Activated T-cell treated with anti-CD3 and anti-CD28 coated beads, Interleukin-2, amount 50 U/mL, for 4 hours (primary cell): ENCODE measurements at regions not wholly inside any gene's neighbourhood (a gene's known extent, or its start where the extent isn't known, plus 50 kb on each side); places are given as distances from the start of the nearest gene placed in this dataset.
"Not testable (repeated sequence)": the region's sequence is repeated elsewhere in the genome, so short reads cannot be mapped to it uniquely, and the experiment has no call there.

Source experiments
- ATAC-seq, 2 donors: fragments of 200-7000 bp; cut with Tn5 transposase; one replicate each; pipeline ENCODE4 v1.10.0; 2021
- DNase-seq: peaks from one replicate; pipeline ENCODE4 v3.0.0-alpha.2; 2020
- H3K27me3 Mint-ChIP-seq: one replicate; pipeline ENCODE4 v1.8.0; 2021; ENCODE audit warnings: low read depth, mixed read lengths
- H3K36me3 Mint-ChIP-seq: one replicate; pipeline ENCODE4 v1.8.0; 2022; ENCODE audit warnings: mixed read lengths; ENCODE audit not compliant: insufficient read depth
- H3K4me1 Mint-ChIP-seq: one replicate; pipeline ENCODE4 v1.8.0; 2021; ENCODE audit warnings: low read depth, mixed read lengths
- H3K4me3 Mint-ChIP-seq: one replicate; pipeline ENCODE4 v1.8.0; 2021; ENCODE audit warnings: mild to moderate bottlenecking, moderate library complexity, mixed read lengths
- H3K9me3 Mint-ChIP-seq: one replicate; pipeline ENCODE4 v1.8.0; 2021; ENCODE audit warnings: mixed read lengths

GRCh38 chr22:26762503-26763472, 105.4 kb downstream of the MIAT start:
- H3K36me3 Mint-ChIP-seq: peaks cover 30% of the 10 kb centered on the region

GRCh38 chr22:26763633-26764361, 106.4 kb downstream of the MIAT start:
- Mint-ChIP-seq H3K9me3 (peaks cover 4% of the 10 kb centered on the region), H3K36me3 (peaks cover 30% of the 10 kb centered on the region), H3K4me1 (no peaks in the 10 kb centered on the region), H3K4me3 (no peak overlapping the region), H3K27me3 (no peaks in the 10 kb centered on the region)
- no peak for DNase-seq
- ATAC-seq: no peak

More at GRCh38 chr22:26762503-26763472, 105.4 kb downstream of the MIAT start:
- ATAC-seq (no peak), DNase-seq (no peak)
- no peaks in the 10 kb centered on the region for H3K4me1 Mint-ChIP-seq
- H3K4me3 Mint-ChIP-seq: no peak overlapping the region
- H3K9me3 Mint-ChIP-seq: peaks cover 4% of the 10 kb centered on the region
- H3K27me3 Mint-ChIP-seq: no peaks in the 10 kb centered on the region

DNA sequence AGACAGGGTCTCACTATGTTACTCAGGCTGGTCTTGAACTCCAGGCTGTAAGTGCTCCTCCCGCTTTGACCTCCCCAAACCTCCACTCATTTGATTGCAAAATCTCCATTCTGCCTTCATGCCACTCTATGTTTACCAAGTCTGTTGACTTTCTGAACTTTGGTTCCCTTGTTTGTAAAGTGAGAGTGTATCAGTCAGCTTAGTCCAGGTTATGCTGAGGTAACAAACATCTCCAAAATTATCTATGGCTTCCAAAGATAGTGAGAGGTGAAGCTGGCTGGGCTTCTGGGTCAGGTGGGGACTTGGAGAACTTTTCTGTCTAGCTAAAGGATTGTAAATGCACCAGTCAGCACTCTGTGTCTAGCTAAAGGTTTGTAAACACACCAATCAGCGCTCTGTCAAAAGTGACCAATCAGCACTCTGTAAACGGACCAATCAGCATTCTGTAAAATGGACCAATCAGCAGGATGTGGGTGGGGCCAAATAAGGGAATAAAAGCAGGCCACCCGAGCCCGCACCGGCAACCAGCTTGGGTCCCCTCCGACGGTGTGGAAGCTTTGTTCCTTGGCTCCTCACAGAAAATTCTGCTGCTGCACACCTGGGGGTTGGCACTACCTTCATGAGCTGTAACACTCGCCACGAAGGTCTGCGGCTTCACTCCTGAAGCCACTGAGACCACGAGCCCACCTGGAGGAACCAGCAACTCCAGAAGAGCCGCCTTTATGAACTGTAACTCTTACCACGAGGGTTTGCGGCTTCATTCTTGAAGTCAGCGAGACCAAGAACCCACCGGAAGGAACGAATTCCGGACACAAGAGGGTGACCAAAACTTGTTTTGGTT, 109.3 kb downstream of the MIAT start:
- Mint-ChIP-seq H3K27me3 (no peaks in the 10 kb centered on the region), H3K4me3 (no peak overlapping the region), H3K36me3 (peaks cover 29% of the 10 kb centered on the region), H3K4me1 (no peaks in the 10 kb centered on the region), H3K9me3 (peaks cover 4% of the 10 kb centered on the region)
- DNase-seq: no peak
- ATAC-seq: no peak

DNA sequence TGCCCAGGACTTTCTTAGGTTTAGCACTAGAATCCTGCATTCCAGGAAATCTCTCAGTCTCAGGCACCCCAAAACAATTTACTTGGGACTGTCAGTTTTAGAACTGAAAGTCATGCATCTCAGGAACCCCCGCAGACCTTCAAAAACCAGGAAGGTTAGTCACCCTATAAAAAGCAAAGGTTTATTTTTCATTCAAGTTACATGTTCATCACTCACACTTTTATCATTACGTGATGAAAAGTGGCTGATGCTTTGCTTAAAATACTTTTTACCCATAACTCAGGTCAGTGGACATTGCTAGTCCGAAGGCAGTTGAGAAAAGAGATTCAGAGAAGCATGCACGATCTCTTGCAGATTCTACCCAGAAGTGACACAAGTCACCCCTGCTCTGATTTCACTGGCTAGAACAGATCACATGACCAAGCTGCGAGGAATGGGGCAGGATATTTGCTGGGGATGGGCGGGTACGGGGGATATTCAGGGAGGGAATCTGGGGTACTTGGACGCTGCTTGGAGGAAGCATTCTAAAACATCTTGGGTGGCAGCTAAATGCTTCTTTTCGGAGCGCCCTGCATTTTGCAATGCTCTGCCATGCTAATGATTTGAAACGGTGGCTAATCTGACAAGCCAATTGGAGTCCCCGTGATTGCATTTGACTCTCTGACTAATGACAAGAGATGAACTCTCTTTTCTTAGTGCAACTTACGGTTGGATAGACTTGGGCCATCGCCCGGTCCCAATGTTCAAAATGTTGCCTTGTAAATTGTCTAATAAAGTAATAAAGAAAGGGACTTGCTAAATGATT, 110.2 kb downstream of the MIAT start:
- Mint-ChIP-seq H3K36me3 (peaks cover 28% of the 10 kb centered on the region), H3K9me3 (peaks cover 4% of the 10 kb centered on the region), H3K27me3 (no peaks in the 10 kb centered on the region)

DNA sequence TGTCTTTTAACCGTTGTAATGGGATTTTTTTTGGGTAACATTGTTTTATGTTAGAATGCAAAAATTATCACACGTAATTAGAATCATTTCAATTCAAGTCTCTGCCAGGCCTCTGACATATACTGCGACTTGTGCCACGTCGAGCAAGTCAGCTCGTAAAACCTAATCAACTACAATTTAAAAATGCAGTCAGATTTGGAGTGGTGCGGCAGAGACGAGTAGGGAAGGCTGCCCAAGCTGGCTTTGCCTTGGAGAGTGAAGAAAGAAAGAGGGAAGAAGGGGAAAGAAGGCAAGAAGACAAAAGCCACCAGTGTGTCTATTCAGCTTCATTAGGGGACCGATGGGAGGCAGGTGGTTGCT, 110.7 kb downstream of the MIAT start:
- no peaks in the 10 kb centered on the region for H3K4me1 Mint-ChIP-seq
- no peaks in the 10 kb centered on the region for H3K27me3 Mint-ChIP-seq
- peaks cover 24% of the 10 kb centered on the region for H3K36me3 Mint-ChIP-seq
- DNase-seq (no peak), ATAC-seq (no peak)
- H3K9me3 Mint-ChIP-seq: peaks cover 4% of the 10 kb centered on the region
- H3K4me3 Mint-ChIP-seq: no peak overlapping the region

More for the DNA sequence above, 110.2 kb downstream of the MIAT start:
- no peaks in the 10 kb centered on the region for H3K4me1 Mint-ChIP-seq
- ATAC-seq (no peak), DNase-seq (no peak)
- no peak overlapping the region for H3K4me3 Mint-ChIP-seq

DNA sequence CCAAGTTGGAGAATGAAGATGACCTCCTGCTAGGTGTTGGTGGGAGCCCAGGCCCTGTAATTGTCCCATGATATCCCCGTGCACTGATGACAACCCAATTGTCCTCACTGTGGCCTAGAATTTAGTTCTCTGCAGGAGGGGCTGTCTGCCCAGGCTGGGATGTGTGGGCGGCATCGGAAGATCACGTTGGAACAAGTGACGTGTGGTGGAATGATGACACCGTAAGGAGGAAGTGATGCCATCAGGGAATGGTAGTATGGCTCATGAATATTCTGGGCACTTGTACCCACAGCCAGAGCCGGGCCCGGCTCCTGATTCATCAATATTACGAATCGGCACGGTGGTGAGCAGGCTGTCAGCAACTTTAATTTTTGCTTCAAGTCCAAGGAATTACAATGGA, 111.6 kb downstream of the MIAT start:
- ATAC-seq: no peak
- H3K4me3 Mint-ChIP-seq: no peak overlapping the region
- no peaks in the 10 kb centered on the region for H3K27me3 Mint-ChIP-seq
- H3K4me1 Mint-ChIP-seq: no peaks in the 10 kb centered on the region
- peaks cover 18% of the 10 kb centered on the region for H3K36me3 Mint-ChIP-seq
- DNase-seq: no peak
- H3K9me3 Mint-ChIP-seq: peaks cover 4% of the 10 kb centered on the region

- DNase-seq (no peak), ATAC-seq (no peak)
- no peak overlapping the region for H3K4me3 Mint-ChIP-seq
- no peaks in the 10 kb centered on the region for H3K4me1 Mint-ChIP-seq
- peaks cover 4% of the 10 kb centered on the region for H3K9me3 Mint-ChIP-seq
- H3K36me3 Mint-ChIP-seq: peaks cover 25% of the 10 kb centered on the region
- no peaks in the 10 kb centered on the region for H3K27me3 Mint-ChIP-seq
Measured at GRCh38 chr22:26769663-26770062, 112.3 kb downstream of the MIAT start.

- DNase-seq: no peak
Measured at GRCh38 chr22:26770624-26771023, 113.2 kb downstream of the MIAT start.

GRCh38 chr22:26773054-26773453, 115.7 kb downstream of the MIAT start:
- H3K36me3 Mint-ChIP-seq: peaks cover 41% of the 10 kb centered on the region
- not testable (repeated sequence) for H3K4me1 Mint-ChIP-seq, H3K9me3 Mint-ChIP-seq, DNase-seq, H3K4me3 Mint-ChIP-seq, H3K27me3 Mint-ChIP-seq, ATAC-seq

More at GRCh38 chr22:26770624-26771023, 113.2 kb downstream of the MIAT start:
- H3K4me3 Mint-ChIP-seq: no peak overlapping the region
- no peaks in the 10 kb centered on the region for H3K27me3 Mint-ChIP-seq
- H3K9me3 Mint-ChIP-seq: peaks cover 4% of the 10 kb centered on the region
- H3K36me3 Mint-ChIP-seq: peaks cover 28% of the 10 kb centered on the region
- H3K4me1 Mint-ChIP-seq: no peaks in the 10 kb centered on the region
- no peak for ATAC-seq

DNA sequence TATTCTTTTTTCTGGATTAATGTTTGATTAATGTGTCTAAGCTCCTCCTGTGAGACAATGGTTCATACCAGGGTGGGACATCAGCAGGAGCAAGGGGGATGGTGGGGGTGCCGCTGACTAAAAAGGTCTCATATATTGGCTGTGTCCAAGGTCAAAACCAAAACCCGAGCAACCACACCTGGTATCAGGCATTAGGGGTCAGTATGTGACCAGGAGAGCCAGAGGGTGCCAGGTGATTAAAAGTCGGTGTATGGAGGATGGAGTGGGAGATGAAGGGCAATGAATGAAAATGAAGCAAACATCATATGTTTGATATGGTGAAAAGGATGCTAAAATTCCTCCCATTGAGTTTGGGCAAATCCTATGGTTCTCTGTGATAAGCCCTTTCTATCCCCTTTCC, 118.0 kb downstream of the MIAT start:
- Mint-ChIP-seq H3K36me3 (peaks cover 61% of the 10 kb centered on the region), H3K27me3 (no peaks in the 10 kb centered on the region), H3K4me1 (no peaks in the 10 kb centered on the region), H3K4me3 (no peak overlapping the region), H3K9me3 (no peaks in the 10 kb centered on the region)
- no peak for DNase-seq
- no peak for ATAC-seq

DNA sequence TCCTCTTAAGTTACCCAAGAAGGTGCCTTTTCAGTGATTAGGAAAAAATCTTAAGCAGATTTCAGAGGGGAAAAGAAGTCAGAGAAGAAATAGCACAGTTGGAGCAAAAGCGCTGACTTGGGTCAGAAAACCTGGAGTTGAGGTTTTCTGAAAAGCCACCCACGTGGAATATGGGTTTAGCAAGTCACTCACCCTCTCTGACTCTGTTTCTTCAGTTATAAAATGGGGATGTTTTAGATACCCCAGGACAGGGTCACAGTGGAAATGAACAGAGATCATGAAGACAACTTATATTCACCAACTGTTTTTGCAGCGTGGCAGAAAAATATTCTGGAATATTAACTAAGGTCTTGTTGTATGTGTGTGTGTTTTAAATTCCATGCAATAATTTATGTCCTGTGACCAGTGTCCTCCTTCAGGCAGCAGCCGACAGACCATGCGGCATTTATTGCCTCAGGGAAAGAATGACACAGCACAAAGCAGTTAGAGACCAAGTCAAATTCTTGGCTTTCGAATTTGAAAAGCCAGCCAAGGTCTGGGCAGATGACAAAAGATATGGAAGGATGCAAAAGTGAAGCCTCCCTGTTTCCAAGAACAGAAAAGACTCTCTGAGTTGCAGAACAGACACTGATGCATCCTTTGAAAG, 119.9 kb downstream of the MIAT start:
- Mint-ChIP-seq H3K27me3 (no peaks in the 10 kb centered on the region), H3K4me3 (no peak overlapping the region), H3K9me3 (no peaks in the 10 kb centered on the region), H3K4me1 (no peaks in the 10 kb centered on the region), H3K36me3 (peaks cover 71% of the 10 kb centered on the region)
- ATAC-seq (no peak), DNase-seq (no peak)

DNA sequence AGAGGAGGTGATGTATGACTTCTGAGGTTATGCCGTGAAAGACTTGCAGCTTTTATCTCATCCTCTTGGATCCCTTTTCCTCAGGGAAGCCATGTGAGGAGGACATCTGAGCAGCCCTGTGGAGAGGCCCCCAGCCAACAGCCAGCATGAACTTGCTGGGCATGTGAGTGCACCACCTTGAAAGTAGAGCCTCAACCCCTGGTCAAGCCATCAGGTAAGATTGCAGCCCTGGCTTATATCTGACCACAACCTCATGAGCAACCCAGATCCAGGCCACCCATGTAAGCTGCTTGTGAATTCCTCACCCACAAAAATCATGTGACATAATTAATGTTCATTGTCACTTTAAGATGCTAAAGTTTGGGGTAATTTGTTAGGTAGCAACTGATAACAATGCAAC, 121.0 kb downstream of the MIAT start:
- H3K4me1 Mint-ChIP-seq: no peaks in the 10 kb centered on the region
- ATAC-seq (no peak), DNase-seq (no peak)
- H3K4me3 Mint-ChIP-seq: no peak overlapping the region
- peaks cover 77% of the 10 kb centered on the region for H3K36me3 Mint-ChIP-seq
- no peaks in the 10 kb centered on the region for H3K27me3 Mint-ChIP-seq
- H3K9me3 Mint-ChIP-seq: no peaks in the 10 kb centered on the region

- H3K4me1 Mint-ChIP-seq: no peaks in the 10 kb centered on the region
- H3K9me3 Mint-ChIP-seq: no peaks in the 10 kb centered on the region
- H3K4me3 Mint-ChIP-seq: no peak overlapping the region
- H3K27me3 Mint-ChIP-seq: no peaks in the 10 kb centered on the region
- no peak for DNase-seq
- peaks cover 81% of the 10 kb centered on the region for H3K36me3 Mint-ChIP-seq
- no peak for ATAC-seq
Measured at GRCh38 chr22:26779108-26779507, 121.7 kb downstream of the MIAT start.
